ENCODE measurements at regions not wholly inside any gene's neighbourhood (a gene's known extent, or its start where the extent isn't known, plus 50 kb on each side); places are given as distances from the start of the nearest gene placed in this dataset.

GRCh38 chr13:78028960-78029359 lies 110.3 kb upstream of the EDNRB start:
- no peak overlapping the region for H3K27ac ChIP-seq (ENCODE audit: insufficient read depth, low read length)
- H3K4me3 ChIP-seq (replicated peaks in 1 of 4; ENCODE audit: control extremely low read depth in 1 of 4, insufficient read depth in 1 of 4, low read depth in 3 of 4, low read length in 4 of 4) = no peak overlapping the region
- H3K4me1 ChIP-seq (ENCODE audit: control insufficient read depth, extremely low read depth, insufficient read depth, low read length) = no peaks in the 10 kb centered on the region
- no peak overlapping the region for H3K4me2 ChIP-seq (ENCODE audit: extremely low read depth, insufficient read depth, low read length)
- no peak overlapping the region for H2AFZ ChIP-seq (ENCODE audit: low read length)
- H3K9me3 ChIP-seq (ENCODE audit: control insufficient read depth, insufficient read depth, low read depth, low read length) = no peaks in the 10 kb centered on the region
- H3K36me3 ChIP-seq (ENCODE audit: control insufficient read depth, insufficient read depth, low read length) = no peaks in the 10 kb centered on the region
- H3K27me3 ChIP-seq (ENCODE audit: control insufficient read depth, insufficient read depth, low read length) = no peaks in the 10 kb centered on the region
- H3K9ac ChIP-seq (ENCODE audit: insufficient read depth, low read length) = no peak overlapping the region
- no peaks in the 10 kb centered on the region for H3K79me2 ChIP-seq (ENCODE audit: control insufficient read depth, insufficient read depth, low read length)
- DNase-seq (ENCODE audit: low read depth in 2 of 2) = no peak
- no peaks in the 10 kb centered on the region for H4K20me1 ChIP-seq (ENCODE audit: control insufficient read depth, extremely low read depth, insufficient read depth, low read length)
- TF ChIP-seq EZH2 (IDR thresholded peaks at IDR 0.05; ENCODE audit: low read length, missing control alignments) = no peak
- no peak for TF ChIP-seq CTCF (conservative IDR thresholded peaks at IDR 0.05 in 1 of 2, IDR thresholded peaks at IDR 0.05 in 1 of 2; ENCODE audit: low read depth in 1 of 2, low read length in 2 of 2)

- no peaks in the 10 kb centered on the region for H3K79me2 ChIP-seq (ENCODE audit: control insufficient read depth, insufficient read depth, low read length)
- H3K9me3 ChIP-seq (ENCODE audit: control insufficient read depth, insufficient read depth, low read depth, low read length) = no peaks in the 10 kb centered on the region
- no peak overlapping the region for H3K9ac ChIP-seq (ENCODE audit: insufficient read depth, low read length)
- no peaks in the 10 kb centered on the region for H3K36me3 ChIP-seq (ENCODE audit: control insufficient read depth, insufficient read depth, low read length)
- no peak overlapping the region for H3K4me2 ChIP-seq (ENCODE audit: extremely low read depth, insufficient read depth, low read length)
- TF ChIP-seq EZH2 (IDR thresholded peaks at IDR 0.05; ENCODE audit: low read length, missing control alignments) = no peak
- H3K4me1 ChIP-seq (ENCODE audit: control insufficient read depth, extremely low read depth, insufficient read depth, low read length) = no peaks in the 10 kb centered on the region
- peak in 1 of 2 donors; percentile 11 for DNase-seq (ENCODE audit: low read depth in 2 of 2)
- no peak overlapping the region for H2AFZ ChIP-seq (ENCODE audit: low read length)
- no peak overlapping the region for H3K27ac ChIP-seq (ENCODE audit: insufficient read depth, low read length)
- H4K20me1 ChIP-seq (ENCODE audit: control insufficient read depth, extremely low read depth, insufficient read depth, low read length) = no peaks in the 10 kb centered on the region
- H3K27me3 ChIP-seq (ENCODE audit: control insufficient read depth, insufficient read depth, low read length) = no peaks in the 10 kb centered on the region
- no peak overlapping the region for H3K4me3 ChIP-seq (replicated peaks in 1 of 4; ENCODE audit: control extremely low read depth in 1 of 4, insufficient read depth in 1 of 4, low read depth in 3 of 4, low read length in 4 of 4)
Observed at GRCh38 chr13:78024996-78025395, 106.4 kb upstream of the EDNRB start.

GRCh38 chr13:78022164-78022877 lies 103.7 kb upstream of the EDNRB start:
- H3K79me2 ChIP-seq (ENCODE audit: control insufficient read depth, insufficient read depth, low read length) = no peaks in the 10 kb centered on the region
- peak overlapping the region; percentile 81 for H2AFZ ChIP-seq (ENCODE audit: low read length)
- H3K4me1 ChIP-seq (ENCODE audit: control insufficient read depth, extremely low read depth, insufficient read depth, low read length) = no peaks in the 10 kb centered on the region
- H3K4me3 ChIP-seq (replicated peaks in 1 of 4; ENCODE audit: control extremely low read depth in 1 of 4, insufficient read depth in 1 of 4, low read depth in 3 of 4, low read length in 4 of 4) = no peak overlapping the region
- H3K36me3 ChIP-seq (ENCODE audit: control insufficient read depth, insufficient read depth, low read length) = no peaks in the 10 kb centered on the region
- no peaks in the 10 kb centered on the region for H3K27me3 ChIP-seq (ENCODE audit: control insufficient read depth, insufficient read depth, low read length)
- no peak overlapping the region for H3K9ac ChIP-seq (ENCODE audit: insufficient read depth, low read length)
- no peak overlapping the region for H3K4me2 ChIP-seq (ENCODE audit: extremely low read depth, insufficient read depth, low read length)
- H3K27ac ChIP-seq (ENCODE audit: insufficient read depth, low read length) = peak overlapping the region; percentile 47
- H4K20me1 ChIP-seq (ENCODE audit: control insufficient read depth, extremely low read depth, insufficient read depth, low read length) = no peaks in the 10 kb centered on the region
- TF ChIP-seq CTCF (conservative IDR thresholded peaks at IDR 0.05 in 1 of 2, IDR thresholded peaks at IDR 0.05 in 1 of 2; ENCODE audit: low read depth in 1 of 2, low read length in 2 of 2) (no peak), EZH2 (IDR thresholded peaks at IDR 0.05; ENCODE audit: low read length, missing control alignments) (no peak)
- DNase-seq (ENCODE audit: low read depth in 2 of 2) = peak; percentile 40 to 68
- H3K9me3 ChIP-seq (ENCODE audit: control insufficient read depth, insufficient read depth, low read depth, low read length) = no peaks in the 10 kb centered on the region

All from fibroblast of lung (primary cell).